ENCODE measurements at regions not wholly inside any gene's neighbourhood (a gene's known extent, or its start where the extent isn't known, plus 50 kb on each side); places are given as distances from the start of the nearest gene placed in this dataset.

- TF ChIP-seq CTCF (IDR thresholded peaks at IDR 0.05) = no peak
- TF ChIP-seq RCOR1 (IDR thresholded peaks at IDR 0.05; ENCODE audit: low read depth, low read length) = no peak
- no peak for TF ChIP-seq REST (IDR thresholded peaks at IDR 0.05)
- TF ChIP-seq USF2 (IDR thresholded peaks at IDR 0.05) = no peak
- TF ChIP-seq CEBPB (IDR thresholded peaks at IDR 0.05) = no peak
Measured at GRCh38 chr1:164918140-164918539, 359.2 kb downstream of the PBX1 start.
